Lower leg skin (tissue), 4 donors: ENCODE measurements at regions not wholly inside any gene's neighbourhood (a gene's known extent, or its start where the extent isn't known, plus 50 kb on each side); places are given as distances from the start of the nearest gene placed in this dataset.

ENCODE experiments used
- DNase-seq, 2 donors: peaks; one replicate each; pipeline ENCODE4 v3.0.0-alpha.2; 2019; ENCODE audit warnings: low spot score in 2 of 2
- H3K4me3 ChIP-seq: fragments of 200-600 bp; sonication (generic); 2 replicates; pipeline ENCODE4 v1.5.1; 2017; ENCODE audit warnings: mild to moderate bottlenecking, low read depth; ENCODE audit not compliant: poor library complexity, severe bottlenecking
- CTCF ChIP-seq, 3 donors: fragments of 450-650 bp; IDR thresholded peaks; one replicate each; pipeline ENCODE4 v1.5.1; 2016; ENCODE audit warnings: antibody characterized with exemption in 3 of 3, mild to moderate bottlenecking in 3 of 3, moderate library complexity in 2 of 3
- POLR2A ChIP-seq, 2 donors: fragments of 450-650 bp; IDR thresholded peaks; one replicate each; pipeline ENCODE4 v1.6.1; 2016 to 2017; ENCODE audit warnings: antibody characterized with exemption in 2 of 2, mild to moderate bottlenecking in 1 of 2, moderate library complexity in 1 of 2
- whole genome bisulfite sequencing, 2 donors: methylation state at CpG; one replicate each; pipeline ENCODE4 v1.1.5; 2018; 5-methylcytosine and 5-hydroxymethylcytosine counted together
- intact Hi-C: fragments of 100-400 bp; cut with DNase I; formaldehyde crosslinking; loops from one replicate; pipeline ENCODE4 v1.15.0; 2023; ENCODE audit warnings: low total_unique reads

GRCh38 chr13:108437496-108437895 lies 168.0 kb downstream of the TNFSF13B start:
- no peak for TF ChIP-seq POLR2A (IDR thresholded peaks at IDR 0.05)
- TF ChIP-seq CTCF (IDR thresholded peaks at IDR 0.05), result no peak
- H3K4me3 ChIP-seq, result no peak overlapping the region
- no peak for DNase-seq
- intact Hi-C loops, result no loop called here
- WGBS, 2 donors, result 61 to 70% methylated on average over 2 of the region's 2 CpGs

GRCh38 chr13:108439556-108439955 lies 170.0 kb downstream of the TNFSF13B start:
- no peak for DNase-seq
- H3K4me3 ChIP-seq, result no peak overlapping the region
- 75 to 76% methylated on average over 7 of the region's 7 CpGs for WGBS, 2 donors
- intact Hi-C loops, result no loop called here
- TF ChIP-seq POLR2A (IDR thresholded peaks at IDR 0.05) (no peak), CTCF (IDR thresholded peaks at IDR 0.05) (no peak)

GRCh38 chr13:108444448-108444847 lies 174.9 kb downstream of the TNFSF13B start:
- DNase-seq, result no peak
- intact Hi-C loops, result no loop called here
- WGBS, 2 donors, result 64 to 66% methylated on average over 6 of the region's 6 CpGs

GRCh38 chr13:108448891-108449290 lies 179.4 kb downstream of the TNFSF13B start:
- intact Hi-C loops, result no loop called here
- TF ChIP-seq CTCF (IDR thresholded peaks at IDR 0.05) (no peak), POLR2A (IDR thresholded peaks at IDR 0.05) (no peak)
- no peak overlapping the region for H3K4me3 ChIP-seq
- DNase-seq, result no peak

More at GRCh38 chr13:108444448-108444847, 174.9 kb downstream of the TNFSF13B start:
- H3K4me3 ChIP-seq, result no peak overlapping the region
- TF ChIP-seq CTCF (IDR thresholded peaks at IDR 0.05) (no peak), POLR2A (IDR thresholded peaks at IDR 0.05) (no peak)

- no peak for DNase-seq
- intact Hi-C loops, result no loop called here
- no peak overlapping the region for H3K4me3 ChIP-seq
- WGBS, 2 donors, result 88 to 92% methylated on average over 5 of the region's 5 CpGs
- TF ChIP-seq POLR2A (IDR thresholded peaks at IDR 0.05) (no peak), CTCF (IDR thresholded peaks at IDR 0.05) (no peak)
These were observed 178.3 kb upstream of the MYO16 start for GRCh38 chr13:108451121-108451520.

- TF ChIP-seq POLR2A (IDR thresholded peaks at IDR 0.05), result no peak
- TF ChIP-seq CTCF (IDR thresholded peaks at IDR 0.05), result no peak
- intact Hi-C loops, result no loop called here
- DNase-seq, result no peak
- 100% methylated on average over 2 of the region's 2 CpGs for WGBS, 2 donors
- no peak overlapping the region for H3K4me3 ChIP-seq
These were observed 174.1 kb upstream of the MYO16 start for GRCh38 chr13:108455320-108455719.
